WTC11 (cell line): ENCODE measurements at regions not wholly inside any gene's neighbourhood (a gene's known extent, or its start where the extent isn't known, plus 50 kb on each side); places are given as distances from the start of the nearest gene placed in this dataset.

Experiments
- ATAC-seq: fragments of 200-7000 bp; cut with Tn5 transposase; 2 replicates; pipeline ENCODE4 v1.10.0; 2021; ENCODE audit warnings: mild to moderate bottlenecking, moderate library complexity
- CTCF ChIA-PET: fragments of 300-600 bp; sonication (Branson Sonifier 250); formaldehyde crosslinking; loops from one replicate; lab custom pipeline; 2021; ENCODE audit warnings: antibody characterized with exemption; lab: Charles Lee
- POLR2A ChIA-PET: fragments of 350-600 bp; sonication (Branson Sonifier 250); formaldehyde crosslinking; loops from one replicate; lab custom pipeline; 2021; ENCODE audit warnings: antibody characterized with exemption; lab: Charles Lee
- DNase-seq: peaks from one replicate; pipeline ENCODE4 v3.0.0; 2021; ENCODE audit warnings: low spot score
- H3K27ac Mint-ChIP-seq: 2 replicates; pipeline ENCODE4 v1.8.0; 2021; ENCODE audit warnings: mixed read lengths
- H3K27me3 Mint-ChIP-seq: 2 replicates; pipeline ENCODE4 v1.8.0; 2021; ENCODE audit warnings: low read depth, mild to moderate bottlenecking, moderate library complexity, mixed read lengths
- H3K36me3 Mint-ChIP-seq: 2 replicates; pipeline ENCODE4 v1.8.0; 2021; ENCODE audit warnings: mixed read lengths
- H3K4me1 Mint-ChIP-seq: 2 replicates; pipeline ENCODE4 v1.8.0; 2022; ENCODE audit warnings: mixed read lengths
- H3K4me3 Mint-ChIP-seq: 2 replicates; pipeline ENCODE4 v1.8.0; 2021; ENCODE audit warnings: mild to moderate bottlenecking, moderate library complexity, mixed read lengths
- H3K9me3 Mint-ChIP-seq: 2 replicates; pipeline ENCODE4 v1.8.0; 2021; ENCODE audit warnings: mixed read lengths
- ESRRA ChIP-seq: sonication (generic); formaldehyde crosslinking; IDR thresholded peaks from 2 replicates; pipeline ENCODE4 v1.8.1; 2022; ENCODE audit warnings: mild to moderate bottlenecking, missing genetic modification reagents, borderline replicate concordance
- GABPB1 ChIP-seq: sonication (generic); formaldehyde crosslinking; IDR thresholded peaks from 2 replicates; pipeline ENCODE4 v1.8.1; 2023; ENCODE audit warnings: mild to moderate bottlenecking, missing genetic modification reagents
- JAZF1 ChIP-seq: fragments of 250-450 bp; sonication (Bioruptor Pico); IDR thresholded peaks from 2 replicates; pipeline ENCODE4 v1.9.0; 2021; ENCODE audit warnings: moderate library complexity, mild to moderate bottlenecking, inconsistent platforms
- MYBL2 ChIP-seq: sonication (generic); formaldehyde crosslinking; IDR thresholded peaks from 2 replicates; pipeline ENCODE4 v1.8.1; 2023; ENCODE audit warnings: mild to moderate bottlenecking, moderate library complexity, missing genetic modification reagents
- TCF7 ChIP-seq: sonication (generic); formaldehyde crosslinking; IDR thresholded peaks from 2 replicates; pipeline ENCODE4 v1.8.0; 2022; ENCODE audit warnings: mild to moderate bottlenecking, low read depth, missing genetic modification reagents, moderate library complexity
- TEAD1 ChIP-seq: sonication (generic); formaldehyde crosslinking; IDR thresholded peaks from 2 replicates; pipeline ENCODE4 v1.8.0; 2022; ENCODE audit warnings: mild to moderate bottlenecking, missing genetic modification reagents
- ZNF263 ChIP-seq: sonication (generic); formaldehyde crosslinking; IDR thresholded peaks from 2 replicates; pipeline ENCODE4 v1.8.1; 2022; ENCODE audit warnings: low read depth, mild to moderate bottlenecking, moderate library complexity, missing genetic modification reagents
- TF ChIP-seq, protein P1 (sequence below): sonication (generic); formaldehyde crosslinking; IDR thresholded peaks from 2 replicates; pipeline ENCODE4 v1.8.1; 2022; ENCODE audit warnings: mild to moderate bottlenecking, missing genetic modification reagents, moderate library complexity, borderline replicate concordance
- TF ChIP-seq, protein P2 (sequence below): sonication (generic); formaldehyde crosslinking; IDR thresholded peaks from 2 replicates; pipeline ENCODE4 v1.8.0; 2022; ENCODE audit warnings: mild to moderate bottlenecking, missing genetic modification reagents
- TF ChIP-seq, protein P3 (sequence below): sonication (generic); formaldehyde crosslinking; conservative IDR thresholded peaks from 2 replicates; pipeline ENCODE4 v1.8.1; 2023; ENCODE audit warnings: mild to moderate bottlenecking, low read depth, missing genetic modification reagents, moderate library complexity
- TF ChIP-seq, protein P4 (sequence below): fragments of 200-600 bp; IDR thresholded peaks from 2 replicates; pipeline ENCODE4 v1.8.0; 2022; ENCODE audit warnings: antibody characterized with exemption
- TF ChIP-seq, protein P5 (sequence below): sonication (generic); formaldehyde crosslinking; IDR thresholded peaks from 2 replicates; pipeline ENCODE4 v1.8.0; 2023; ENCODE audit warnings: missing genetic modification reagents, mild to moderate bottlenecking, borderline replicate concordance
- TF ChIP-seq, protein P6 (sequence below): sonication (generic); formaldehyde crosslinking; IDR thresholded peaks from 2 replicates; pipeline ENCODE4 v1.8.1; 2023; ENCODE audit warnings: mild to moderate bottlenecking, missing genetic modification reagents
- TF ChIP-seq, protein P7 (sequence below): fragments of 250-450 bp; sonication (Bioruptor Pico); IDR thresholded peaks from 2 replicates; pipeline ENCODE4 v1.9.0; 2021; ENCODE audit warnings: mild to moderate bottlenecking

DNA sequence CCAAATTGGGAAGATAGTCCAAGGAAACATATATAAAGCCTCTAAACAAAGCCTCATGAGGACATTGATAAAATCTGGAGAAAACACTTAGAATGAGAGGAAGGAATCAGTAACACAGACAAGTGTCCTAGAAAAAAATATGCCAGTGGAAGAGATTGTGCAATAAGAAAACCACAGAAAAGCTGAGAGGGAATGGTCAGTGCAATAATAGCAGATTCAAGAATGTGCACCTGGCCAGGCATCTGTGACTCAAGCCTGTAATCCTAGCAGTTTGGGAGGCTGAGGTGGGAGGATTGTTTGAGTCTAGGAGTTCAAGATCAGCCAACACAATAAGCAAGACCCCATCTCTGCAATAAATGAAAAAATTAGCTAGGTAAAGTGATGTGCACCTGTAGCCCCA, 691.2 kb upstream of the CDH6 start (continued):
- TF ChIP-seq, protein P1, sequence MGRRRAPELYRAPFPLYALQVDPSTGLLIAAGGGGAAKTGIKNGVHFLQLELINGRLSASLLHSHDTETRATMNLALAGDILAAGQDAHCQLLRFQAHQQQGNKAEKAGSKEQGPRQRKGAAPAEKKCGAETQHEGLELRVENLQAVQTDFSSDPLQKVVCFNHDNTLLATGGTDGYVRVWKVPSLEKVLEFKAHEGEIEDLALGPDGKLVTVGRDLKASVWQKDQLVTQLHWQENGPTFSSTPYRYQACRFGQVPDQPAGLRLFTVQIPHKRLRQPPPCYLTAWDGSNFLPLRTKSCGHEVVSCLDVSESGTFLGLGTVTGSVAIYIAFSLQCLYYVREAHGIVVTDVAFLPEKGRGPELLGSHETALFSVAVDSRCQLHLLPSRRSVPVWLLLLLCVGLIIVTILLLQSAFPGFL (CRISPR knock-in tag): no peak

DNA sequence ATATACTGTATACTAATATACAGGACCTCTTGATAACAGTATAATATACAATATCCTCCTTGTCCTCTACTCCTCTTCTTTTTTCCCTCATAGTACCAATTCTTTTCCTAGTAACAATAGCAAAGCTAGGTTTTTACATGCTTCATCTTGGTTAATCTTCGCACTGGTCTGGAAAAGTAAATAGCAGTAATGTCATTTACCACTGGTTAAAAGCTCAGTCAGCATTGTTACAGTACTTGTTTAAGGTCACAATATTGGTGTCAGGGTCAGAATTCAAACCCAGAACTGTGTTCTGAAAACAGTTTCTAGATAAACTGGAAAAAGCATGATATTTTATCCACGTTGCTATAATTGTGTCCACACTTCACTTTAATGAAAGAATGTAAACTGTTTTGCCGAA, 692.4 kb upstream of the CDH6 start:
- Mint-ChIP-seq H3K27me3 (no peaks in the 10 kb centered on the region), H3K9me3 (peaks cover 11% of the 10 kb centered on the region), H3K27ac (no peak overlapping the region), H3K4me3 (no peak overlapping the region), H3K36me3 (no peaks in the 10 kb centered on the region), H3K4me1 (peaks cover 16% of the 10 kb centered on the region)
- DNase-seq: no peak
- ChIA-PET CTCF (no interaction called here), POLR2A (no interaction called here)
- ATAC-seq: no peak
- TF ChIP-seq TCF7 (CRISPR knock-in tag) (no peak), TEAD1 (CRISPR knock-in tag) (no peak)
- TF ChIP-seq, protein P2, sequence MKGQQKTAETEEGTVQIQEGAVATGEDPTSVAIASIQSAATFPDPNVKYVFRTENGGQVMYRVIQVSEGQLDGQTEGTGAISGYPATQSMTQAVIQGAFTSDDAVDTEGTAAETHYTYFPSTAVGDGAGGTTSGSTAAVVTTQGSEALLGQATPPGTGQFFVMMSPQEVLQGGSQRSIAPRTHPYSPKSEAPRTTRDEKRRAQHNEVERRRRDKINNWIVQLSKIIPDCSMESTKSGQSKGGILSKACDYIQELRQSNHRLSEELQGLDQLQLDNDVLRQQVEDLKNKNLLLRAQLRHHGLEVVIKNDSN (CRISPR knock-in tag): no peak
- TF ChIP-seq, protein P3, sequence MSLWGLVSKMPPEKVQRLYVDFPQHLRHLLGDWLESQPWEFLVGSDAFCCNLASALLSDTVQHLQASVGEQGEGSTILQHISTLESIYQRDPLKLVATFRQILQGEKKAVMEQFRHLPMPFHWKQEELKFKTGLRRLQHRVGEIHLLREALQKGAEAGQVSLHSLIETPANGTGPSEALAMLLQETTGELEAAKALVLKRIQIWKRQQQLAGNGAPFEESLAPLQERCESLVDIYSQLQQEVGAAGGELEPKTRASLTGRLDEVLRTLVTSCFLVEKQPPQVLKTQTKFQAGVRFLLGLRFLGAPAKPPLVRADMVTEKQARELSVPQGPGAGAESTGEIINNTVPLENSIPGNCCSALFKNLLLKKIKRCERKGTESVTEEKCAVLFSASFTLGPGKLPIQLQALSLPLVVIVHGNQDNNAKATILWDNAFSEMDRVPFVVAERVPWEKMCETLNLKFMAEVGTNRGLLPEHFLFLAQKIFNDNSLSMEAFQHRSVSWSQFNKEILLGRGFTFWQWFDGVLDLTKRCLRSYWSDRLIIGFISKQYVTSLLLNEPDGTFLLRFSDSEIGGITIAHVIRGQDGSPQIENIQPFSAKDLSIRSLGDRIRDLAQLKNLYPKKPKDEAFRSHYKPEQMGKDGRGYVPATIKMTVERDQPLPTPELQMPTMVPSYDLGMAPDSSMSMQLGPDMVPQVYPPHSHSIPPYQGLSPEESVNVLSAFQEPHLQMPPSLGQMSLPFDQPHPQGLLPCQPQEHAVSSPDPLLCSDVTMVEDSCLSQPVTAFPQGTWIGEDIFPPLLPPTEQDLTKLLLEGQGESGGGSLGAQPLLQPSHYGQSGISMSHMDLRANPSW (CRISPR knock-in tag): no peak
- TF ChIP-seq, all 79 proteins: peak for 0

DNA sequence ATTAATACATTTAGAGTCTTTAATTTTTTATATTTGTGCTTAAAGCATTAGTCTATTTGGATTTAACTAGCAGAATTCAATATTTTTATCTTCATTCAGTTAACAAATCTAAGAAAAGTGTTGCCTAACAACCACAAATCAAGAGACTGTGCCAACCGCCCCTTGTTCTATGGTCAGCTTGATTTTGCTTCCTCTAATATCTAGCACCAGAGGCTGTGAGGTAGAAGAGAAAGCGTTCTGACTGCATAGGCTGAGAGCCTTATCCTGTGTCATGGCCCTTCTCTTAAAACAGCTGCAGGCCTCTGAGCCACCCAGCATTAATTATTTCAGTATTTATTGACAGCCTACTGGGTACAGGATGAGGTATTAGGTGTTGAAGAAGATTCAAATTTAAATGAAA, 693.0 kb upstream of the CDH6 start:
- H3K4me1 Mint-ChIP-seq: peaks cover 17% of the 10 kb centered on the region
- H3K27ac Mint-ChIP-seq: no peak overlapping the region
- no peak overlapping the region for H3K4me3 Mint-ChIP-seq
- TF ChIP-seq MYBL2 (CRISPR knock-in tag) (no peak), ESRRA (CRISPR knock-in tag) (no peak)
- TF ChIP-seq, protein P4, sequence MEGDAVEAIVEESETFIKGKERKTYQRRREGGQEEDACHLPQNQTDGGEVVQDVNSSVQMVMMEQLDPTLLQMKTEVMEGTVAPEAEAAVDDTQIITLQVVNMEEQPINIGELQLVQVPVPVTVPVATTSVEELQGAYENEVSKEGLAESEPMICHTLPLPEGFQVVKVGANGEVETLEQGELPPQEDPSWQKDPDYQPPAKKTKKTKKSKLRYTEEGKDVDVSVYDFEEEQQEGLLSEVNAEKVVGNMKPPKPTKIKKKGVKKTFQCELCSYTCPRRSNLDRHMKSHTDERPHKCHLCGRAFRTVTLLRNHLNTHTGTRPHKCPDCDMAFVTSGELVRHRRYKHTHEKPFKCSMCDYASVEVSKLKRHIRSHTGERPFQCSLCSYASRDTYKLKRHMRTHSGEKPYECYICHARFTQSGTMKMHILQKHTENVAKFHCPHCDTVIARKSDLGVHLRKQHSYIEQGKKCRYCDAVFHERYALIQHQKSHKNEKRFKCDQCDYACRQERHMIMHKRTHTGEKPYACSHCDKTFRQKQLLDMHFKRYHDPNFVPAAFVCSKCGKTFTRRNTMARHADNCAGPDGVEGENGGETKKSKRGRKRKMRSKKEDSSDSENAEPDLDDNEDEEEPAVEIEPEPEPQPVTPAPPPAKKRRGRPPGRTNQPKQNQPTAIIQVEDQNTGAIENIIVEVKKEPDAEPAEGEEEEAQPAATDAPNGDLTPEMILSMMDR: no peak
- no peaks in the 10 kb centered on the region for H3K27me3 Mint-ChIP-seq
- ATAC-seq: no peak
- POLR2A ChIA-PET: no interaction called here
- no peaks in the 10 kb centered on the region for H3K36me3 Mint-ChIP-seq
- peaks cover 11% of the 10 kb centered on the region for H3K9me3 Mint-ChIP-seq
- no peak for DNase-seq
- CTCF ChIA-PET: no interaction called here

DNA sequence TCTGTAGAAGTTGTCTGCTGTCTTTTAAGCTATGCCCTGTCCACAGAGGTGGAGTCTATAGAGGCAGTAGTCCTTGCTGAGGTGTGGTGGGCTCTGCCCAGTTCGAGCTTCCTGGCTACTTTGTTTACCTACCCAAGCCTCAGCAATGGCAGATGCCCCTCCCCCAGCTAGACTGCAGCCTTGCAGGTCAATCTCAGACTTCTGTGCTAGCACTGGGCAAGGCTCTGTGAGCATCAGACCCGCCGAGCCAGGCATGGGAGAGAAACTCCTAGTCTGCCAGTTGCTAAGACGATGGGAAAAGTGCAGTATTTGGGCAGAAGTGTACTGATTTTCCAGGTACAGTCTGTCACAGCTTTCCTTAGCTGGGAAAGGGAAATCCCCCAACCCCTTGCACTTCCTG, 694.1 kb upstream of the CDH6 start:
- no peak overlapping the region for H3K27ac Mint-ChIP-seq
- ATAC-seq (no peak), DNase-seq (no peak)
- H3K36me3 Mint-ChIP-seq: no peaks in the 10 kb centered on the region
- no peaks in the 10 kb centered on the region for H3K27me3 Mint-ChIP-seq
- H3K4me1 Mint-ChIP-seq: peaks cover 11% of the 10 kb centered on the region
- H3K9me3 Mint-ChIP-seq: peaks cover 11% of the 10 kb centered on the region
- CTCF ChIA-PET: no interaction called here
- POLR2A ChIA-PET: no interaction called here
- H3K4me3 Mint-ChIP-seq: no peak overlapping the region
- TF ChIP-seq, protein P5, sequence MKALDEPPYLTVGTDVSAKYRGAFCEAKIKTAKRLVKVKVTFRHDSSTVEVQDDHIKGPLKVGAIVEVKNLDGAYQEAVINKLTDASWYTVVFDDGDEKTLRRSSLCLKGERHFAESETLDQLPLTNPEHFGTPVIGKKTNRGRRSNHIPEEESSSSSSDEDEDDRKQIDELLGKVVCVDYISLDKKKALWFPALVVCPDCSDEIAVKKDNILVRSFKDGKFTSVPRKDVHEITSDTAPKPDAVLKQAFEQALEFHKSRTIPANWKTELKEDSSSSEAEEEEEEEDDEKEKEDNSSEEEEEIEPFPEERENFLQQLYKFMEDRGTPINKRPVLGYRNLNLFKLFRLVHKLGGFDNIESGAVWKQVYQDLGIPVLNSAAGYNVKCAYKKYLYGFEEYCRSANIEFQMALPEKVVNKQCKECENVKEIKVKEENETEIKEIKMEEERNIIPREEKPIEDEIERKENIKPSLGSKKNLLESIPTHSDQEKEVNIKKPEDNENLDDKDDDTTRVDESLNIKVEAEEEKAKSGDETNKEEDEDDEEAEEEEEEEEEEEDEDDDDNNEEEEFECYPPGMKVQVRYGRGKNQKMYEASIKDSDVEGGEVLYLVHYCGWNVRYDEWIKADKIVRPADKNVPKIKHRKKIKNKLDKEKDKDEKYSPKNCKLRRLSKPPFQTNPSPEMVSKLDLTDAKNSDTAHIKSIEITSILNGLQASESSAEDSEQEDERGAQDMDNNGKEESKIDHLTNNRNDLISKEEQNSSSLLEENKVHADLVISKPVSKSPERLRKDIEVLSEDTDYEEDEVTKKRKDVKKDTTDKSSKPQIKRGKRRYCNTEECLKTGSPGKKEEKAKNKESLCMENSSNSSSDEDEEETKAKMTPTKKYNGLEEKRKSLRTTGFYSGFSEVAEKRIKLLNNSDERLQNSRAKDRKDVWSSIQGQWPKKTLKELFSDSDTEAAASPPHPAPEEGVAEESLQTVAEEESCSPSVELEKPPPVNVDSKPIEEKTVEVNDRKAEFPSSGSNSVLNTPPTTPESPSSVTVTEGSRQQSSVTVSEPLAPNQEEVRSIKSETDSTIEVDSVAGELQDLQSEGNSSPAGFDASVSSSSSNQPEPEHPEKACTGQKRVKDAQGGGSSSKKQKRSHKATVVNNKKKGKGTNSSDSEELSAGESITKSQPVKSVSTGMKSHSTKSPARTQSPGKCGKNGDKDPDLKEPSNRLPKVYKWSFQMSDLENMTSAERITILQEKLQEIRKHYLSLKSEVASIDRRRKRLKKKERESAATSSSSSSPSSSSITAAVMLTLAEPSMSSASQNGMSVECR (CRISPR knock-in tag): no peak
- no peak for TF ChIP-seq ZNF263 (CRISPR knock-in tag)
- no peak for TF ChIP-seq JAZF1
- TF ChIP-seq, protein P6, sequence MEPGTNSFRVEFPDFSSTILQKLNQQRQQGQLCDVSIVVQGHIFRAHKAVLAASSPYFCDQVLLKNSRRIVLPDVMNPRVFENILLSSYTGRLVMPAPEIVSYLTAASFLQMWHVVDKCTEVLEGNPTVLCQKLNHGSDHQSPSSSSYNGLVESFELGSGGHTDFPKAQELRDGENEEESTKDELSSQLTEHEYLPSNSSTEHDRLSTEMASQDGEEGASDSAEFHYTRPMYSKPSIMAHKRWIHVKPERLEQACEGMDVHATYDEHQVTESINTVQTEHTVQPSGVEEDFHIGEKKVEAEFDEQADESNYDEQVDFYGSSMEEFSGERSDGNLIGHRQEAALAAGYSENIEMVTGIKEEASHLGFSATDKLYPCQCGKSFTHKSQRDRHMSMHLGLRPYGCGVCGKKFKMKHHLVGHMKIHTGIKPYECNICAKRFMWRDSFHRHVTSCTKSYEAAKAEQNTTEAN (CRISPR knock-in tag): no peak
- TF ChIP-seq, protein P7, sequence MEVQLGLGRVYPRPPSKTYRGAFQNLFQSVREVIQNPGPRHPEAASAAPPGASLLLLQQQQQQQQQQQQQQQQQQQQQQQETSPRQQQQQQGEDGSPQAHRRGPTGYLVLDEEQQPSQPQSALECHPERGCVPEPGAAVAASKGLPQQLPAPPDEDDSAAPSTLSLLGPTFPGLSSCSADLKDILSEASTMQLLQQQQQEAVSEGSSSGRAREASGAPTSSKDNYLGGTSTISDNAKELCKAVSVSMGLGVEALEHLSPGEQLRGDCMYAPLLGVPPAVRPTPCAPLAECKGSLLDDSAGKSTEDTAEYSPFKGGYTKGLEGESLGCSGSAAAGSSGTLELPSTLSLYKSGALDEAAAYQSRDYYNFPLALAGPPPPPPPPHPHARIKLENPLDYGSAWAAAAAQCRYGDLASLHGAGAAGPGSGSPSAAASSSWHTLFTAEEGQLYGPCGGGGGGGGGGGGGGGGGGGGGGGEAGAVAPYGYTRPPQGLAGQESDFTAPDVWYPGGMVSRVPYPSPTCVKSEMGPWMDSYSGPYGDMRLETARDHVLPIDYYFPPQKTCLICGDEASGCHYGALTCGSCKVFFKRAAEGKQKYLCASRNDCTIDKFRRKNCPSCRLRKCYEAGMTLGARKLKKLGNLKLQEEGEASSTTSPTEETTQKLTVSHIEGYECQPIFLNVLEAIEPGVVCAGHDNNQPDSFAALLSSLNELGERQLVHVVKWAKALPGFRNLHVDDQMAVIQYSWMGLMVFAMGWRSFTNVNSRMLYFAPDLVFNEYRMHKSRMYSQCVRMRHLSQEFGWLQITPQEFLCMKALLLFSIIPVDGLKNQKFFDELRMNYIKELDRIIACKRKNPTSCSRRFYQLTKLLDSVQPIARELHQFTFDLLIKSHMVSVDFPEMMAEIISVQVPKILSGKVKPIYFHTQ: no peak
- no peak for TF ChIP-seq GABPB1 (CRISPR knock-in tag)
